H1 (cell line): ENCODE measurements at regions not wholly inside any gene's neighbourhood (a gene's known extent, or its start where the extent isn't known, plus 50 kb on each side); places are given as distances from the start of the nearest gene placed in this dataset.

Experiments
- EP300 ChIP-seq, 2 experiments: IDR thresholded peaks; 1 replicate in 1 of 2; 2 replicates in 1 of 2; pipeline ENCODE4 v1.6.1; 2011 to 2012; ENCODE audit warnings: low read depth in 2 of 2, low read length in 2 of 2, mild to moderate bottlenecking in 2 of 2, borderline replicate concordance in 1 of 2, inconsistent platforms in 1 of 2, moderate library complexity in 1 of 2
- POLR2A ChIP-seq, 2 experiments: IDR thresholded peaks; 1 replicate in 1 of 2; 2 replicates in 1 of 2; pipeline ENCODE4 v1.6.1; 2011; ENCODE audit warnings: low read depth in 2 of 2, low read length in 2 of 2, mild to moderate bottlenecking in 2 of 2; ENCODE audit errors: control extremely low read depth in 1 of 2
- RAD21 ChIP-seq, 2 experiments: IDR thresholded peaks in 1 of 2; conservative IDR thresholded peaks in 1 of 2; 2 replicates each; pipeline ENCODE4 v1.6.1; 2011; ENCODE audit warnings: low read depth in 2 of 2, low read length in 2 of 2, improper control_type of control experiment in 1 of 2, inconsistent platforms in 1 of 2, mild to moderate bottlenecking in 1 of 2, moderate library complexity in 1 of 2
- RXRA ChIP-seq: IDR thresholded peaks from 2 replicates; pipeline ENCODE4 v1.6.1; 2011; ENCODE audit warnings: low read depth, mild to moderate bottlenecking, low read length, moderate library complexity; ENCODE audit not compliant: insufficient read depth
- TF ChIP-seq, protein P1 (sequence below), 3 experiments: IDR thresholded peaks; 1 replicate in 2 of 3; 2 replicates in 1 of 3; pipeline versions ENCODE4 v1.5.1 to v1.6.1; 2011; ENCODE audit warnings: low read length in 3 of 3, mild to moderate bottlenecking in 3 of 3, inconsistent platforms in 2 of 3, low read depth in 1 of 3, moderate library complexity in 1 of 3; ENCODE audit not compliant: insufficient read depth in 1 of 3; ENCODE audit errors: control extremely low read depth in 1 of 3

DNA sequence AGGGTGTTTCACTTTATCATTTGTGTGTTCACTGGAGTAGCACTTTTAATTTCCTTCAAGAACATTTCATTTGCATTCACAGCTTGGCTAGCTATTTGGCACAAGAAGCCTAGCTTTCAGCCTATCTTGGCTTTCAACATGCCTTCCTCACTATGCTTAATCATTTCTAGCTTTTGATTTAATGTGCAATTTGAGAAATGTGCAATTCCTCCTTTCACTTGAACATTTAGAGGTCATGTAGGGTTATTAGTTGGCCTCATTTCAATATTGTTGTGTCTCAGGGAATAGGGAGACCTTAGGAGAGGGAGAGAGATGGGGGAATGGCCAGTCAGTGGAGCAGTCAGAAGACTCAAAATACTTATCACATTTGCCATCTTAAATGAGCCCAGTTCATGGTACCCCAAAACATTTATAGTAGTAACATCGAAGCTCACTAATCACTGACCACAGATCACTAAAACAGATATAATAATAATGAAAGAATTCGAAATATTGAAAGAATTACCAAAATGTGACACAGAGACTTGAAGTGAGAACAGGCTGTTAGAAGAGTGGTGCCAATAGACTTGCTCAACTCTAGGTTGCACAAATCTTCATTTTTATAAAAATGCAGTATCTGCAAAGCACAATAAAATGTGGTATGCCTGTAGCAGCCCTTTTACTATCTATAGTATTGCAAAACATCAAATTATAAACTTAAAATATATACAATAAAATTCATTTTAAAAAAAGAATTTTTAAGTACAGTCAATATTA lies 561.2 kb downstream of the METTL4 start:
- TF ChIP-seq, protein P1, sequence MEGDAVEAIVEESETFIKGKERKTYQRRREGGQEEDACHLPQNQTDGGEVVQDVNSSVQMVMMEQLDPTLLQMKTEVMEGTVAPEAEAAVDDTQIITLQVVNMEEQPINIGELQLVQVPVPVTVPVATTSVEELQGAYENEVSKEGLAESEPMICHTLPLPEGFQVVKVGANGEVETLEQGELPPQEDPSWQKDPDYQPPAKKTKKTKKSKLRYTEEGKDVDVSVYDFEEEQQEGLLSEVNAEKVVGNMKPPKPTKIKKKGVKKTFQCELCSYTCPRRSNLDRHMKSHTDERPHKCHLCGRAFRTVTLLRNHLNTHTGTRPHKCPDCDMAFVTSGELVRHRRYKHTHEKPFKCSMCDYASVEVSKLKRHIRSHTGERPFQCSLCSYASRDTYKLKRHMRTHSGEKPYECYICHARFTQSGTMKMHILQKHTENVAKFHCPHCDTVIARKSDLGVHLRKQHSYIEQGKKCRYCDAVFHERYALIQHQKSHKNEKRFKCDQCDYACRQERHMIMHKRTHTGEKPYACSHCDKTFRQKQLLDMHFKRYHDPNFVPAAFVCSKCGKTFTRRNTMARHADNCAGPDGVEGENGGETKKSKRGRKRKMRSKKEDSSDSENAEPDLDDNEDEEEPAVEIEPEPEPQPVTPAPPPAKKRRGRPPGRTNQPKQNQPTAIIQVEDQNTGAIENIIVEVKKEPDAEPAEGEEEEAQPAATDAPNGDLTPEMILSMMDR (IDR thresholded peaks at IDR 0.05; ENCODE audit: control extremely low read depth in 1 of 3, insufficient read depth in 1 of 3, low read depth in 1 of 3, low read length in 3 of 3): no peak
- no peak for TF ChIP-seq RXRA
- no peak for TF ChIP-seq EP300 (IDR thresholded peaks at IDR 0.05; ENCODE audit: borderline replicate concordance in 1 of 2, low read depth in 2 of 2, low read length in 2 of 2)
- TF ChIP-seq POLR2A (IDR thresholded peaks at IDR 0.05; ENCODE audit: control extremely low read depth in 1 of 2, low read depth in 2 of 2, low read length in 2 of 2): no peak
- no peak for TF ChIP-seq RAD21 (IDR thresholded peaks at IDR 0.05 in 1 of 2, conservative IDR thresholded peaks at IDR 0.05 in 1 of 2; ENCODE audit: low read depth in 2 of 2, low read length in 2 of 2)
